ENCODE measurements at regions not wholly inside any gene's neighbourhood (a gene's known extent, or its start where the extent isn't known, plus 50 kb on each side); places are given as distances from the start of the nearest gene placed in this dataset.

GRCh38 chr7:145539910-145540309 is 576.7 kb upstream of the CNTNAP2 start:
- Histone ChIP-seq H3K27me3 (replicated peaks in 1 of 7) (no peaks in the 10 kb centered on the region), H3K4me3 (no peak overlapping the region), H3K4me1 (no peaks in the 10 kb centered on the region), H3K9me3 (peaks cover 0 to 6% (median 2%) of the 10 kb centered on the region in 8 donors), H3K27ac (no peak overlapping the region), H3K36me3 (no peaks in the 10 kb centered on the region)
- no peak for DNase-seq
- intact Hi-C loops (cut with DNase I; ENCODE audit: low total_unique reads): no loop called here
- WGBS, 5 donors: 25 to 46% (median 34%) methylated on average over 2 of the region's 2 CpGs
- TF ChIP-seq CTCF (IDR thresholded peaks at IDR 0.05 in 8 of 11, conservative IDR thresholded peaks at IDR 0.05 in 3 of 11) (no peak), POLR2A (IDR thresholded peaks at IDR 0.05) (no peak), POLR2AphosphoS5 (IDR thresholded peaks at IDR 0.05) (no peak)

- WGBS, 5 donors: 89 to 100% (median 94%) methylated on average over 1 of the region's 1 CpG
Measured at GRCh38 chr7:145534301-145534700, 582.3 kb upstream of the CNTNAP2 start.

GRCh38 chr7:145520284-145520683 is 596.3 kb upstream of the CNTNAP2 start:
- Histone ChIP-seq H3K36me3 (no peaks in the 10 kb centered on the region), H3K27ac (no peak overlapping the region), H3K9me3 (peaks cover 0 to 9% (median 0%) of the 10 kb centered on the region in 8 donors), H3K27me3 (replicated peaks in 1 of 7) (no peaks in the 10 kb centered on the region), H3K4me3 (no peak overlapping the region), H3K4me1 (no peaks in the 10 kb centered on the region)
- no peak for DNase-seq
- TF ChIP-seq POLR2AphosphoS5 (IDR thresholded peaks at IDR 0.05) (no peak), POLR2A (IDR thresholded peaks at IDR 0.05) (no peak), CTCF (IDR thresholded peaks at IDR 0.05 in 8 of 11, conservative IDR thresholded peaks at IDR 0.05 in 3 of 11) (no peak)
- WGBS, 5 donors: 70 to 86% (median 71%) methylated on average over 3 of the region's 3 CpGs
- intact Hi-C loops (cut with DNase I; ENCODE audit: low total_unique reads): no loop called here

More at GRCh38 chr7:145534301-145534700, 582.3 kb upstream of the CNTNAP2 start:
- intact Hi-C loops (cut with DNase I; ENCODE audit: low total_unique reads): no loop called here
- Histone ChIP-seq H3K27me3 (replicated peaks in 1 of 7) (no peaks in the 10 kb centered on the region), H3K9me3 (peaks cover 0 to 11% (median 2%) of the 10 kb centered on the region in 8 donors), H3K36me3 (no peaks in the 10 kb centered on the region), H3K4me1 (no peaks in the 10 kb centered on the region), H3K4me3 (no peak overlapping the region), H3K27ac (no peak overlapping the region)
- no peak for TF ChIP-seq POLR2A (IDR thresholded peaks at IDR 0.05)
- no peak for TF ChIP-seq CTCF (IDR thresholded peaks at IDR 0.05 in 8 of 11, conservative IDR thresholded peaks at IDR 0.05 in 3 of 11)
- TF ChIP-seq POLR2AphosphoS5 (IDR thresholded peaks at IDR 0.05): no peak
- DNase-seq: no peak

- TF ChIP-seq POLR2A (IDR thresholded peaks at IDR 0.05): no peak
- no peak for TF ChIP-seq POLR2AphosphoS5 (IDR thresholded peaks at IDR 0.05)
- TF ChIP-seq CTCF (IDR thresholded peaks at IDR 0.05 in 8 of 11, conservative IDR thresholded peaks at IDR 0.05 in 3 of 11): no peak
- WGBS, 5 donors: 79 to 90% (median 82%) methylated on average over 2 of the region's 2 CpGs
- no peak overlapping the region for H3K4me3 ChIP-seq
- peaks cover 0 to 35% (median 27%) of the 10 kb centered on the region in 8 donors for H3K9me3 ChIP-seq
- no peaks in the 10 kb centered on the region for H3K27me3 ChIP-seq (replicated peaks in 1 of 7)
- H3K4me1 ChIP-seq: no peaks in the 10 kb centered on the region
- no peak for DNase-seq
- no peak overlapping the region for H3K27ac ChIP-seq
- H3K36me3 ChIP-seq: no peaks in the 10 kb centered on the region
- intact Hi-C loops (cut with DNase I; ENCODE audit: low total_unique reads): no loop called here
Measured at GRCh38 chr7:145511004-145511403, 605.6 kb upstream of the CNTNAP2 start.
